Colonic mucosa (tissue), 4 donors: ENCODE measurements at regions not wholly inside any gene's neighbourhood (a gene's known extent, or its start where the extent isn't known, plus 50 kb on each side); places are given as distances from the start of the nearest gene placed in this dataset.

Experiments used
- DNase-seq: peaks from one replicate; pipeline ENCODE4 v3.0.0-alpha.2; 2020
- H3K27ac ChIP-seq: fragments of 200-600 bp; one replicate; pipeline ENCODE4 v1.8.0; 2021
- H3K27me3 ChIP-seq: fragments of 200-600 bp; one replicate; pipeline ENCODE4 v1.8.0; 2021
- H3K36me3 ChIP-seq: fragments of 200-600 bp; one replicate; pipeline ENCODE4 v1.8.0; 2021
- H3K4me1 ChIP-seq: fragments of 200-600 bp; one replicate; pipeline ENCODE4 v1.8.0; 2021; ENCODE audit warnings: mild to moderate bottlenecking
- H3K4me3 ChIP-seq: fragments of 200-600 bp; one replicate; pipeline ENCODE4 v1.8.0; 2021
- H3K9ac ChIP-seq, 2 donors: one replicate each; pipeline ENCODE4 v1.7.0; 2013; ENCODE audit warnings: control low read depth in 2 of 2, low read depth in 2 of 2, low read length in 2 of 2
- H3K9me3 ChIP-seq: fragments of 200-600 bp; one replicate; pipeline ENCODE4 v1.8.0; 2021
- intact Hi-C: fragments of 100-400 bp; cut with DNase I; formaldehyde crosslinking; loops from one replicate; pipeline ENCODE4 v1.14.1; 2022
- TF ChIP-seq, protein P1 (sequence below): fragments of 200-600 bp; IDR thresholded peaks from one replicate; pipeline ENCODE4 v1.8.0; 2022; ENCODE audit warnings: antibody characterized with exemption, mild to moderate bottlenecking
- donor health status: healthy.
- donor health status: DM: no; HTN: no; CAD: no.
- donor health status: DM: no; HTN: no; CAD: no.

DNA sequence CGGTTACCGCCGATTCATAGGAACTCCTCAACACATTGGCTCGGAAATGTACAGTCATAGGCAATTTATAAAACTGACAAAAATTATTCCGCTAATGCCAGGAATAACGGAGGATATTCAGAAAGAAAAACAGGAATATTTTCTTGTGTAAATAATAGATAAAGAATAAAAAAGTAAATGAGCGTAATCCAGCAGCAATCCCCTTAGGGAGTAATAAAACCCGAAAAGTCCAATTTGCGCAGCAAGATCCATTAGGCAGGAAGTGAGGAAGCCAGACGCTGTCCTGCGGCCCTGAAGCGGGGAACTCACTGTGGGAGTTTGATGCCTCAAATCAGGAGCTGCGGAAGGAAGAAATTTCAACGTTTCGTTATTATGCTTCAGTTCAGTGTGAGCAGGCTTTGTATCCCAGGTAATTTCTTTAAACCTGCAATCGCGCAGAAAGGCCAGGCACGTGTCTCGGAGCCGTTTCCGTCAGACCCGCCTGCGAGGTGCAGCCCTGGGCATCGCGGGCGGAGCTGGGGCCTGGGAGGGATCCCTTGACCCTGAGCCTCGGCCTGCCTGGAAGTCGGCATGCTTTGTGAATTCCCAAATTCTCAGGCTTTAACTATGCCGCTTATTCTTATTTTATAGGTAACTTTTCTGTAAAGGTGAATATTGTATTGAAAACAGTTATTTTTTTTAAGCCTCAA, 180.9 kb upstream of the ALKAL2 start:
- no peak for DNase-seq
- no peaks in the 10 kb centered on the region for H3K36me3 ChIP-seq
- H3K4me3 ChIP-seq: no peak overlapping the region
- no peaks in the 10 kb centered on the region for H3K4me1 ChIP-seq
- H3K9me3 ChIP-seq: no peaks in the 10 kb centered on the region
- H3K27me3 ChIP-seq: peaks cover 21% of the 10 kb centered on the region
- TF ChIP-seq, protein P1, sequence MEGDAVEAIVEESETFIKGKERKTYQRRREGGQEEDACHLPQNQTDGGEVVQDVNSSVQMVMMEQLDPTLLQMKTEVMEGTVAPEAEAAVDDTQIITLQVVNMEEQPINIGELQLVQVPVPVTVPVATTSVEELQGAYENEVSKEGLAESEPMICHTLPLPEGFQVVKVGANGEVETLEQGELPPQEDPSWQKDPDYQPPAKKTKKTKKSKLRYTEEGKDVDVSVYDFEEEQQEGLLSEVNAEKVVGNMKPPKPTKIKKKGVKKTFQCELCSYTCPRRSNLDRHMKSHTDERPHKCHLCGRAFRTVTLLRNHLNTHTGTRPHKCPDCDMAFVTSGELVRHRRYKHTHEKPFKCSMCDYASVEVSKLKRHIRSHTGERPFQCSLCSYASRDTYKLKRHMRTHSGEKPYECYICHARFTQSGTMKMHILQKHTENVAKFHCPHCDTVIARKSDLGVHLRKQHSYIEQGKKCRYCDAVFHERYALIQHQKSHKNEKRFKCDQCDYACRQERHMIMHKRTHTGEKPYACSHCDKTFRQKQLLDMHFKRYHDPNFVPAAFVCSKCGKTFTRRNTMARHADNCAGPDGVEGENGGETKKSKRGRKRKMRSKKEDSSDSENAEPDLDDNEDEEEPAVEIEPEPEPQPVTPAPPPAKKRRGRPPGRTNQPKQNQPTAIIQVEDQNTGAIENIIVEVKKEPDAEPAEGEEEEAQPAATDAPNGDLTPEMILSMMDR: no peak
- no peak overlapping the region for H3K27ac ChIP-seq
- intact Hi-C loops: no loop called here
- no peak overlapping the region for H3K9ac ChIP-seq

DNA sequence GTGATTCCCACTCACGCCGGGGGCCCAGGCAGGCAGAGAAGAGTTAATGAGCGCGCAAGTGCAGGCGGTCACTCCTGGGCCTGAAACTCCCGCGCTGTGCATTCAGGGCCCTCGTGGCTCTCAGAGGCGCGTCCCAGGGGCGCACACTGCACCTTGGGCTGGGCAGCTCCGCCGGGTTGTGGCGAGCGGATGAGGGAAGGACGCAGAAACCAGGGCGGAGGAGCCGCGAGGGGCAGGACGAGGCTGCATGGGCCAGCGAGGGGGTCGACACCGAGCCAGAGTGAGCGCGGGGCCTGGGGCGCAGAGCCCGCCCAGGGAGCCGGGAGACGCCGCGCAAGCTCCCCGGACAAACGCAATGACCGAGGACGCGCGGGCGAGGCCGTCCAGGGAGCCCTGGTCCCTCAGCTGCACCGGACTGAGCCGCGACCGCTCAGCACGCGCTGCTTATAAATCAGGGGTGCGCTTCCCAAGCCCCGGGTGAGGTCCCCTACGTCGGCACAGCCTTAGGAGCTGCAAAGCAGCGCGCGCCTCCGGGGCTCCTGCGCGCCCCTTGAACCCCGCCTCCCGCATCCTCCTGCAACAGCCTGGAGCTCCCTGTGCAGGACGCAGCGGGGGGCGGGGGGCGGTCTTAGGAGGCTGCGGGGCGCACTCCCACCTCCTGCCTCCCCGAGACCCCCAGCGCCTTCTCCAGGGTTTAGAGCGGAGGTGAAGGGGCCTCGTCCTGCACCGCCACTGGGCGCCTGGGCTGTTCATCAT, 180.2 kb upstream of the ALKAL2 start:
- Histone ChIP-seq H3K9ac (no peak overlapping the region), H3K9me3 (no peaks in the 10 kb centered on the region), H3K27me3 (peaks cover 21% of the 10 kb centered on the region), H3K4me3 (peak overlapping the region; percentile 2), H3K4me1 (no peaks in the 10 kb centered on the region), H3K36me3 (no peaks in the 10 kb centered on the region), H3K27ac (no peak overlapping the region)
- TF ChIP-seq, protein P1: no peak
- intact Hi-C loops: no loop called here
- DNase-seq: no peak

DNA sequence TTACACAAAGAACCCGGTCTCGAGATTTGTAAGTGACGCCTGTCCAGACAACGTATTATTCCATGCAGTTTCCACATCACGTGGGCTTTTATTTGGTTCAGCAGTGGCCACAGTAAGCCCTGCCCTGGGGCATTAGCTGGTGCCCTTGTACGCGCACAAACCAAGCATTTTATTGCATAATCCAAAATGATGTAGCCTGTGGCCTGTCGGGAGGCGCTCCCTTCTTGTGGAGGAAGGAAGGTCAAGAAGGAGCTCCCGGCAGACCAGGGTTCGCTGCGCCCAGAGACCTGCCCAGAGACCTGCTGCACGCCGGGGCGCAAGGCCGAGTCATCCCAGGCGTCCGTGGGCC, 179.6 kb upstream of the ALKAL2 start:
- Histone ChIP-seq H3K27ac (no peak overlapping the region), H3K27me3 (peaks cover 21% of the 10 kb centered on the region), H3K9ac (no peak overlapping the region), H3K9me3 (no peaks in the 10 kb centered on the region), H3K4me3 (no peak overlapping the region), H3K36me3 (no peaks in the 10 kb centered on the region), H3K4me1 (no peaks in the 10 kb centered on the region)
- intact Hi-C loops: no loop called here
- TF ChIP-seq, protein P1: no peak
- DNase-seq: no peak

DNA sequence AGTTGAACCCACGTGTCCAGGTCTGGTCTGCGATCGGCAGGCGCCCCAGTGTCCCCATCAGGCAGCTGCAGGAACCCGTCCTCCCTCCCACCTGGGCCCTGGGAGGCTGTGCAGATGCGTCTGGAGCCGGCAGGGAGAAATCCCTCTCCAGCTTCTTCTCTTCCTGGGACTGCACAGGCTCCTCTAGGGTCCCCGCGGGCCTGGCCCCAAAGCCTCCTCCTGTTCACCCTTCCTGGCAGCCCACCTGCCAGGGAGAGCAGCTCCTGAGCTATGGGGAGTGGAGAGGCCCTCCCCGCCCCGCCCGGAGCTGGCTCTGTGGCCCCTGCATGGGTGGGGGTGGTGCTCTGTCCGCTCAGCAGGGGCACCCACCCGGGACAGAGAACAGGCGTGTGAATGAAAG, 179.2 kb upstream of the ALKAL2 start:
- no peak for DNase-seq
- intact Hi-C loops: no loop called here

DNA sequence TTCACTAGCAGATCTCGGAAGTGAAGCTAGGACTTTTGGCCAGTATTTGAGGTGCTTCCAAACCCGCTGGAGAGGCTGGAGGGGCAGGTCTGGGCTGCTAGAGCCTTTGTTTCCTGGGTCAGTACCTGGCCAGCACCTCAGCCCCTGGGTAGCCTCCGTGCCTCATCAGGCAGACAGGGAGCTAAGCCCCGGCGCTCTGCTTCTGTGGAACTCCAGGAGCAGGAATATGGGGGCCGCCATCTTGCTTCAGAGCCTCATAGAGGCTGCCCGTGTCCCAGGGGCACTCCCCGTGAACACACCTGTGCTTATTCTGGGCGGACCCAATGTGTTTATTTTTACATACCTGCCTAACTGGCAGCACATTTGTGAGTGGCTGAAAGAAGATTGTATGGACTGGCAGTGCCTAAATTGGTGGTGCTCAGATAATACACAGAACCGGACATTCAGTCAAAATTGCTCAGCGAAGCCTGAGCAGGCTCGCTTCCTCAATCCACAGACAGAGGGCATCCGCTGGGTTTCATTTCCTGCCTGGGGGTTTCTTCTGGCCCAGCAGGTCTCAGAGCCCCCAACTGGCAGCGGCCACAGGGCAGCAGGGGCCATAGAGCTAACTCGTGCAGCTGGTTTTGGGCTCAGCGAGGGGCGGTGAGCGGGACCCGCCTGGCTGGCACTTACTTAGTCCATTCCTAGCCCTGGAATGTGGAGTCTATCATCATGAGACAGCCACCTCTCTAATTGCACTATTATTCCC, 176.8 kb upstream of the ALKAL2 start:
- Histone ChIP-seq H3K9me3 (no peaks in the 10 kb centered on the region), H3K4me3 (no peak overlapping the region), H3K4me1 (no peaks in the 10 kb centered on the region), H3K36me3 (no peaks in the 10 kb centered on the region), H3K27ac (no peak overlapping the region), H3K27me3 (peaks cover 21% of the 10 kb centered on the region), H3K9ac (no peak overlapping the region)
- no peak for DNase-seq
- TF ChIP-seq, protein P1: no peak
- intact Hi-C loops: no loop called here

More for the DNA sequence above, 179.2 kb upstream of the ALKAL2 start:
- Histone ChIP-seq H3K9ac (no peak overlapping the region), H3K27me3 (peaks cover 21% of the 10 kb centered on the region), H3K4me3 (no peak overlapping the region), H3K27ac (no peak overlapping the region), H3K36me3 (no peaks in the 10 kb centered on the region), H3K9me3 (no peaks in the 10 kb centered on the region), H3K4me1 (no peaks in the 10 kb centered on the region)
- TF ChIP-seq, protein P1: no peak
